WTC11 (cell line): ENCODE measurements at regions not wholly inside any gene's neighbourhood (a gene's known extent, or its start where the extent isn't known, plus 50 kb on each side); places are given as distances from the start of the nearest gene placed in this dataset.

Source experiments
- ATAC-seq: fragments of 200-7000 bp; cut with Tn5 transposase; 2 replicates; pipeline ENCODE4 v1.10.0; 2021; ENCODE audit warnings: mild to moderate bottlenecking, moderate library complexity
- CTCF ChIA-PET: fragments of 300-600 bp; sonication (Branson Sonifier 250); formaldehyde crosslinking; loops from one replicate; lab custom pipeline; 2021; ENCODE audit warnings: antibody characterized with exemption; lab: Charles Lee
- POLR2A ChIA-PET: fragments of 350-600 bp; sonication (Branson Sonifier 250); formaldehyde crosslinking; loops from one replicate; lab custom pipeline; 2021; ENCODE audit warnings: antibody characterized with exemption; lab: Charles Lee
- DNase-seq: peaks from one replicate; pipeline ENCODE4 v3.0.0; 2021; ENCODE audit warnings: low spot score
- H3K27ac Mint-ChIP-seq: 2 replicates; pipeline ENCODE4 v1.8.0; 2021; ENCODE audit warnings: mixed read lengths
- H3K27me3 Mint-ChIP-seq: 2 replicates; pipeline ENCODE4 v1.8.0; 2021; ENCODE audit warnings: low read depth, mild to moderate bottlenecking, moderate library complexity, mixed read lengths
- H3K36me3 Mint-ChIP-seq: 2 replicates; pipeline ENCODE4 v1.8.0; 2021; ENCODE audit warnings: mixed read lengths
- H3K4me1 Mint-ChIP-seq: 2 replicates; pipeline ENCODE4 v1.8.0; 2022; ENCODE audit warnings: mixed read lengths
- H3K4me3 Mint-ChIP-seq: 2 replicates; pipeline ENCODE4 v1.8.0; 2021; ENCODE audit warnings: mild to moderate bottlenecking, moderate library complexity, mixed read lengths
- H3K9me3 Mint-ChIP-seq: 2 replicates; pipeline ENCODE4 v1.8.0; 2021; ENCODE audit warnings: mixed read lengths
- ATF1 ChIP-seq: sonication (generic); formaldehyde crosslinking; IDR thresholded peaks from 2 replicates; pipeline ENCODE4 v1.8.1; 2023; ENCODE audit warnings: mild to moderate bottlenecking, moderate library complexity, missing genetic modification reagents
- ESRRA ChIP-seq: sonication (generic); formaldehyde crosslinking; IDR thresholded peaks from 2 replicates; pipeline ENCODE4 v1.8.1; 2022; ENCODE audit warnings: mild to moderate bottlenecking, missing genetic modification reagents, borderline replicate concordance
- HMGXB4 ChIP-seq: sonication (generic); formaldehyde crosslinking; IDR thresholded peaks from 2 replicates; pipeline ENCODE4 v1.8.1; 2023; ENCODE audit warnings: mild to moderate bottlenecking, moderate library complexity, missing genetic modification reagents
- JAZF1 ChIP-seq: fragments of 250-450 bp; sonication (Bioruptor Pico); IDR thresholded peaks from 2 replicates; pipeline ENCODE4 v1.9.0; 2021; ENCODE audit warnings: moderate library complexity, mild to moderate bottlenecking, inconsistent platforms
- MLX ChIP-seq: sonication (generic); formaldehyde crosslinking; IDR thresholded peaks from 2 replicates; pipeline ENCODE4 v1.8.1; 2023; ENCODE audit warnings: mild to moderate bottlenecking, missing genetic modification reagents, moderate library complexity
- NR2C2 ChIP-seq: sonication (generic); formaldehyde crosslinking; IDR thresholded peaks from 2 replicates; pipeline ENCODE4 v1.8.0; 2022; ENCODE audit warnings: mild to moderate bottlenecking, missing genetic modification reagents
- PREB ChIP-seq: sonication (generic); formaldehyde crosslinking; IDR thresholded peaks from 2 replicates; pipeline ENCODE4 v1.8.1; 2022; ENCODE audit warnings: mild to moderate bottlenecking, missing genetic modification reagents, moderate library complexity, borderline replicate concordance
- RELA ChIP-seq: sonication (generic); formaldehyde crosslinking; IDR thresholded peaks from 2 replicates; pipeline ENCODE4 v1.8.1; 2022; ENCODE audit warnings: missing genetic modification reagents, mild to moderate bottlenecking, borderline replicate concordance
- SP1 ChIP-seq: sonication (generic); formaldehyde crosslinking; conservative IDR thresholded peaks from 2 replicates; pipeline ENCODE4 v1.8.1; 2022; ENCODE audit warnings: missing genetic modification reagents
- ZNF219 ChIP-seq: sonication (generic); formaldehyde crosslinking; IDR thresholded peaks from 2 replicates; pipeline ENCODE4 v1.8.0; 2023; ENCODE audit warnings: missing genetic modification reagents, mild to moderate bottlenecking, borderline replicate concordance
- ZNF232 ChIP-seq: sonication (generic); formaldehyde crosslinking; IDR thresholded peaks from 2 replicates; pipeline ENCODE4 v1.8.0; 2022; ENCODE audit warnings: mild to moderate bottlenecking, missing genetic modification reagents
- ZNF317 ChIP-seq: sonication (generic); formaldehyde crosslinking; IDR thresholded peaks from 2 replicates; pipeline ENCODE4 v1.8.1; 2023; ENCODE audit warnings: low read depth, mild to moderate bottlenecking, moderate library complexity, missing genetic modification reagents, borderline replicate concordance
- ZNF671 ChIP-seq: fragments of 250-450 bp; sonication (Bioruptor Pico); IDR thresholded peaks from 2 replicates; pipeline ENCODE4 v1.8.0; 2021; ENCODE audit warnings: mild to moderate bottlenecking
- TF ChIP-seq, protein P1 (sequence below): sonication (generic); formaldehyde crosslinking; IDR thresholded peaks from 2 replicates; pipeline ENCODE4 v1.8.1; 2023; ENCODE audit warnings: mild to moderate bottlenecking, missing genetic modification reagents, borderline replicate concordance
- TF ChIP-seq, protein P2 (sequence below): fragments of 250-450 bp; sonication (Bioruptor Pico); IDR thresholded peaks from 2 replicates; pipeline ENCODE4 v1.9.0; 2021; ENCODE audit warnings: moderate library complexity, mild to moderate bottlenecking, inconsistent platforms, borderline replicate concordance
- TF ChIP-seq, protein P3 (sequence below): sonication (generic); formaldehyde crosslinking; IDR thresholded peaks from 2 replicates; pipeline ENCODE4 v1.8.0; 2023; ENCODE audit warnings: missing genetic modification reagents, mild to moderate bottlenecking, borderline replicate concordance

DNA sequence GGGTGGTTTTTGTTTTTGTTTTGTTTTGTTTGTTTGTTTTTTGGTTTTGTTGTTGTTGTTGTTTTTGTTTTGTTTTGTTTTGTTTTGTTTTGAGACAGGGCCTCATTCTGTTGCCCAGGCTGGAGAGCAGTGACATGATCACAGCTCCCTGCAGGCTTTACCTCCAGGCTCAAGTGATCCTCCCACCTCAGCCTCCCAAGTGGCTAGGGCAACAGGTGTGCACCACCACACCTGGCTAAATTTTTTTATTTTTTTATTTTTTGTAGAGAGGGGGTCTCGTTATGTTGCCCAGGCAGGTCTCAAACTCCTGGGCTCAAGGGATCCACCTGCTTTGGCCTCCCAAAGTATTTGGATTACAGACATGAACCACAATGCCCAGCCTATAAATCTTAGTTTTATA lies 115.9 kb upstream of the NFE2L3 start:
- H3K27ac Mint-ChIP-seq: no peak overlapping the region
- no peaks in the 10 kb centered on the region for H3K36me3 Mint-ChIP-seq
- CTCF ChIA-PET: no interaction called here
- TF ChIP-seq PREB (CRISPR knock-in tag): no peak
- no peak for TF ChIP-seq JAZF1
- TF ChIP-seq, protein P1, sequence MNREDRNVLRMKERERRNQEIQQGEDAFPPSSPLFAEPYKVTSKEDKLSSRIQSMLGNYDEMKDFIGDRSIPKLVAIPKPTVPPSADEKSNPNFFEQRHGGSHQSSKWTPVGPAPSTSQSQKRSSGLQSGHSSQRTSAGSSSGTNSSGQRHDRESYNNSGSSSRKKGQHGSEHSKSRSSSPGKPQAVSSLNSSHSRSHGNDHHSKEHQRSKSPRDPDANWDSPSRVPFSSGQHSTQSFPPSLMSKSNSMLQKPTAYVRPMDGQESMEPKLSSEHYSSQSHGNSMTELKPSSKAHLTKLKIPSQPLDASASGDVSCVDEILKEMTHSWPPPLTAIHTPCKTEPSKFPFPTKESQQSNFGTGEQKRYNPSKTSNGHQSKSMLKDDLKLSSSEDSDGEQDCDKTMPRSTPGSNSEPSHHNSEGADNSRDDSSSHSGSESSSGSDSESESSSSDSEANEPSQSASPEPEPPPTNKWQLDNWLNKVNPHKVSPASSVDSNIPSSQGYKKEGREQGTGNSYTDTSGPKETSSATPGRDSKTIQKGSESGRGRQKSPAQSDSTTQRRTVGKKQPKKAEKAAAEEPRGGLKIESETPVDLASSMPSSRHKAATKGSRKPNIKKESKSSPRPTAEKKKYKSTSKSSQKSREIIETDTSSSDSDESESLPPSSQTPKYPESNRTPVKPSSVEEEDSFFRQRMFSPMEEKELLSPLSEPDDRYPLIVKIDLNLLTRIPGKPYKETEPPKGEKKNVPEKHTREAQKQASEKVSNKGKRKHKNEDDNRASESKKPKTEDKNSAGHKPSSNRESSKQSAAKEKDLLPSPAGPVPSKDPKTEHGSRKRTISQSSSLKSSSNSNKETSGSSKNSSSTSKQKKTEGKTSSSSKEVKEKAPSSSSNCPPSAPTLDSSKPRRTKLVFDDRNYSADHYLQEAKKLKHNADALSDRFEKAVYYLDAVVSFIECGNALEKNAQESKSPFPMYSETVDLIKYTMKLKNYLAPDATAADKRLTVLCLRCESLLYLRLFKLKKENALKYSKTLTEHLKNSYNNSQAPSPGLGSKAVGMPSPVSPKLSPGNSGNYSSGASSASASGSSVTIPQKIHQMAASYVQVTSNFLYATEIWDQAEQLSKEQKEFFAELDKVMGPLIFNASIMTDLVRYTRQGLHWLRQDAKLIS (CRISPR knock-in tag): no peak
- TF ChIP-seq ZNF232 (CRISPR knock-in tag): no peak
- no peak for TF ChIP-seq RELA (CRISPR knock-in tag)
- TF ChIP-seq, all 79 proteins: peak for 0
- Mint-ChIP-seq H3K4me1 (no peaks in the 10 kb centered on the region), H3K4me3 (no peak overlapping the region), H3K27me3 (no peaks in the 10 kb centered on the region; the same call in 1 of the 2 replicates), H3K9me3 (peaks cover 4% of the 10 kb centered on the region)
- no peak for DNase-seq
- ATAC-seq: no peak
- POLR2A ChIA-PET: no interaction called here

DNA sequence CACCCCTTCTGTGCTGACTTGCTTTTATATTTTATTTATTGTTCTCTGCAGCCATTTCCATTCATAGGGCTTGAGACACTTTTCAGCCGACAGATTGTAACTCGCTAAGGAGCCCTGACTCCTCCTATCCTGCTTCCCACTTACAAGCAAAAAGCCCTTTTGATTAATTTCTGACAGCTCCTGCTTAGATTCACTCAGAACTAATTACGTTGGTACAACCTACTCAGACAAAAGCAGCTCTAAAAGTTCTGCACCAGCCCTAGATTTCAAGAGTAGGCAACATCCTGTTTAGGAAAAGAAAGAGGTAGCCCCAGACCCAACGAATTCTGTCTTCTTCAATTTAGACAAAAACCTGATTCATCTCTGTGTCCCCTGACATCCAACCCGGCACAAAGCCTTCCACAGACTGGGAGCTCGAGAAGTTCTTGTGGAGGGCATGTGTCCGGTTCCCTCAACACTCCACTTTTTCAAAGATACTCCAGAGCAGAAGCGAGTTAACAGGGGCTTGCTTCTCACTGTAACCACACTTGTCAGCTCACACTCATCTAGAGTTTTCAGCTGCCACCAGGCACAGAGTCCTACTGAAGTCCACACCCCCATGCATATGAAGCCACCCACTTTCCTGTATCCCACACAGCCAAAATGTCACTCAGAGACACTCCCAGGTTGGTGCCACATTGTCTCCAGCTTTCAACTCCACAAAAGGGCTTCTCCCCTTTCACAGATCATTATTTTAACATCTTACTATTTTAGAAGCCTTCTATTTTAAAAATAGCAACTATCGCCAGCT lies 113.6 kb upstream of the NFE2L3 start:
- Mint-ChIP-seq H3K27me3 (no peaks in the 10 kb centered on the region; the same call in 1 of the 2 replicates), H3K27ac (no peak overlapping the region), H3K4me3 (no peak overlapping the region), H3K36me3 (no peaks in the 10 kb centered on the region), H3K4me1 (no peaks in the 10 kb centered on the region), H3K9me3 (peaks cover 4% of the 10 kb centered on the region)
- ChIA-PET CTCF (interaction anchor here (1.3 kb wide), 1 partner anchor 52 kb away, joined by 3 read pairs; no protein-coding TSS in a partner anchor), POLR2A (no interaction called here)
- TF ChIP-seq, protein P2, sequence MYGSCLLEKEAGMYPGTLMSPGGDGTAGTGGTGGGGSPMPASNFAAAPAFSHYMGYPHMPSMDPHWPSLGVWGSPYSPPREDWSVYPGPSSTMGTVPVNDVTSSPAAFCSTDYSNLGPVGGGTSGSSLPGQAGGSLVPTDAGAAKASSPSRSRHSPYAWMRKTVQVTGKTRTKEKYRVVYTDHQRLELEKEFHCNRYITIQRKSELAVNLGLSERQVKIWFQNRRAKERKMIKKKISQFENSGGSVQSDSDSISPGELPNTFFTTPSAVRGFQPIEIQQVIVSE (CRISPR knock-in tag): no peak
- TF ChIP-seq ZNF671 (CRISPR knock-in tag) (no peak), ESRRA (CRISPR knock-in tag) (no peak), MLX (CRISPR knock-in tag) (no peak), NR2C2 (CRISPR knock-in tag) (no peak)
- ATAC-seq: no peak
- no peak for DNase-seq

DNA sequence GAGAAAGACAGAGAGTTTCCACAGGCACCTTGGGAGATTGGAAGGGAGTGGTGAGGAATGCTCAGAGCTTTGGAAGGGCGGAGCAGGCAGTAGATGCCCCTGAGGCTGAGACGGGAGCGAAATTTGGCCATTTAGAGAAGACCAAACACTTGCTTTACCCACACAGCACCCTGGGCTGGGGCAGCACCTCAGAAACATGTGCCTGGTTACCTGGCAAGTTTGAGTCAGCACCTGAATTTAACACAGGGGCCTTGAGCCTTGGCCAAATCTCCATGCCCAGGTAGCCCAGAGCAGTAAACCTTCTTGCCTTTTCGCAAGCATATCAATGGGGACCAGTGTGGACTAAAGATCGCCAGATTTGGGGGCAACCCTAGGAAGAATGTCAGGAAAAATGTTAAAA lies 111.9 kb upstream of the NFE2L3 start:
- Mint-ChIP-seq H3K27me3 (no peaks in the 10 kb centered on the region; the same call in 1 of the 2 replicates), H3K4me1 (peaks cover 6% of the 10 kb centered on the region; the same call in 1 of the 2 replicates), H3K27ac (no peak overlapping the region), H3K36me3 (no peaks in the 10 kb centered on the region), H3K4me3 (no peak overlapping the region), H3K9me3 (peaks cover 13% of the 10 kb centered on the region)
- ATAC-seq: no peak
- ChIA-PET CTCF (no interaction called here), POLR2A (no interaction called here)
- DNase-seq: no peak
- TF ChIP-seq HMGXB4 (CRISPR knock-in tag) (no peak), RELA (CRISPR knock-in tag) (no peak), SP1 (no peak), ATF1 (CRISPR knock-in tag) (no peak), ZNF671 (CRISPR knock-in tag) (no peak), ZNF317 (CRISPR knock-in tag) (no peak), ZNF219 (no peak)
- TF ChIP-seq, protein P2 (CRISPR knock-in tag): no peak
- TF ChIP-seq, protein P3, sequence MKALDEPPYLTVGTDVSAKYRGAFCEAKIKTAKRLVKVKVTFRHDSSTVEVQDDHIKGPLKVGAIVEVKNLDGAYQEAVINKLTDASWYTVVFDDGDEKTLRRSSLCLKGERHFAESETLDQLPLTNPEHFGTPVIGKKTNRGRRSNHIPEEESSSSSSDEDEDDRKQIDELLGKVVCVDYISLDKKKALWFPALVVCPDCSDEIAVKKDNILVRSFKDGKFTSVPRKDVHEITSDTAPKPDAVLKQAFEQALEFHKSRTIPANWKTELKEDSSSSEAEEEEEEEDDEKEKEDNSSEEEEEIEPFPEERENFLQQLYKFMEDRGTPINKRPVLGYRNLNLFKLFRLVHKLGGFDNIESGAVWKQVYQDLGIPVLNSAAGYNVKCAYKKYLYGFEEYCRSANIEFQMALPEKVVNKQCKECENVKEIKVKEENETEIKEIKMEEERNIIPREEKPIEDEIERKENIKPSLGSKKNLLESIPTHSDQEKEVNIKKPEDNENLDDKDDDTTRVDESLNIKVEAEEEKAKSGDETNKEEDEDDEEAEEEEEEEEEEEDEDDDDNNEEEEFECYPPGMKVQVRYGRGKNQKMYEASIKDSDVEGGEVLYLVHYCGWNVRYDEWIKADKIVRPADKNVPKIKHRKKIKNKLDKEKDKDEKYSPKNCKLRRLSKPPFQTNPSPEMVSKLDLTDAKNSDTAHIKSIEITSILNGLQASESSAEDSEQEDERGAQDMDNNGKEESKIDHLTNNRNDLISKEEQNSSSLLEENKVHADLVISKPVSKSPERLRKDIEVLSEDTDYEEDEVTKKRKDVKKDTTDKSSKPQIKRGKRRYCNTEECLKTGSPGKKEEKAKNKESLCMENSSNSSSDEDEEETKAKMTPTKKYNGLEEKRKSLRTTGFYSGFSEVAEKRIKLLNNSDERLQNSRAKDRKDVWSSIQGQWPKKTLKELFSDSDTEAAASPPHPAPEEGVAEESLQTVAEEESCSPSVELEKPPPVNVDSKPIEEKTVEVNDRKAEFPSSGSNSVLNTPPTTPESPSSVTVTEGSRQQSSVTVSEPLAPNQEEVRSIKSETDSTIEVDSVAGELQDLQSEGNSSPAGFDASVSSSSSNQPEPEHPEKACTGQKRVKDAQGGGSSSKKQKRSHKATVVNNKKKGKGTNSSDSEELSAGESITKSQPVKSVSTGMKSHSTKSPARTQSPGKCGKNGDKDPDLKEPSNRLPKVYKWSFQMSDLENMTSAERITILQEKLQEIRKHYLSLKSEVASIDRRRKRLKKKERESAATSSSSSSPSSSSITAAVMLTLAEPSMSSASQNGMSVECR (CRISPR knock-in tag): no peak
